H9 (cell line): ENCODE measurements at regions not wholly inside any gene's neighbourhood (a gene's known extent, or its start where the extent isn't known, plus 50 kb on each side); places are given as distances from the start of the nearest gene placed in this dataset.

Experiments used
- DNase-seq: peaks from one replicate; pipeline ENCODE4 v3.0.0-alpha.2; 2017
- H2AFZ ChIP-seq: one replicate; pipeline ENCODE4 v1.6.1; 2013; ENCODE audit warnings: mild to moderate bottlenecking, low read length, control low read depth, moderate library complexity
- H2AK5ac ChIP-seq: 2 replicates; pipeline ENCODE4 v1.6.1; 2013; ENCODE audit warnings: low read length, control low read depth, mixed read lengths; ENCODE audit not compliant: insufficient read length
- H2BK120ac ChIP-seq: one replicate; pipeline ENCODE4 v1.6.1; 2013; ENCODE audit warnings: low read depth, mild to moderate bottlenecking, low read length, control low read depth, inconsistent platforms; ENCODE audit not compliant: poor library complexity, severe bottlenecking
- H2BK12ac ChIP-seq: 2 replicates; pipeline ENCODE4 v1.6.1; 2013; ENCODE audit warnings: low read length, control low read depth, mixed read lengths, low read depth; ENCODE audit not compliant: insufficient read length
- H2BK15ac ChIP-seq: 2 replicates; pipeline ENCODE4 v1.6.1; 2013; ENCODE audit warnings: low read depth, low read length, control low read depth
- H2BK20ac ChIP-seq: one replicate; pipeline ENCODE4 v1.6.1; 2013; ENCODE audit warnings: low read depth, mild to moderate bottlenecking, low read length, control low read depth, inconsistent platforms; ENCODE audit not compliant: poor library complexity, severe bottlenecking
- H2BK5ac ChIP-seq: 2 replicates; pipeline ENCODE4 v1.6.1; 2013; ENCODE audit warnings: low read length, control low read depth, mixed read lengths; ENCODE audit not compliant: insufficient read length
- H3K14ac ChIP-seq: 2 replicates; pipeline ENCODE4 v1.6.1; 2013; ENCODE audit warnings: low read length, control low read depth; ENCODE audit not compliant: insufficient read depth
- H3K18ac ChIP-seq: 2 replicates; pipeline ENCODE4 v1.6.1; 2013; ENCODE audit warnings: low read depth, mild to moderate bottlenecking, mixed read lengths, low read length, control low read depth; ENCODE audit not compliant: insufficient read length
- H3K23ac ChIP-seq: 2 replicates; pipeline ENCODE4 v1.6.1; 2013; ENCODE audit warnings: low read length, control low read depth, mixed read lengths, low read depth; ENCODE audit not compliant: insufficient read length
- H3K23me2 ChIP-seq: 2 replicates; pipeline ENCODE4 v1.6.1; 2013; ENCODE audit warnings: low read depth, mild to moderate bottlenecking, mixed read lengths, low read length, control low read depth; ENCODE audit not compliant: insufficient read length, poor library complexity, severe bottlenecking
- H3K27ac ChIP-seq: 2 replicates; pipeline ENCODE4 v1.5.1; 2013; ENCODE audit warnings: low read length, control low read depth, mixed read lengths, low read depth; ENCODE audit not compliant: insufficient read length
- H3K27me3 ChIP-seq: 2 replicates; pipeline ENCODE4 v1.6.1; 2013; ENCODE audit warnings: low read length, control low read depth, inconsistent platforms; ENCODE audit not compliant: insufficient read depth
- H3K4ac ChIP-seq: 2 replicates; pipeline ENCODE4 v1.6.1; 2013; ENCODE audit warnings: low read depth, mild to moderate bottlenecking, control low read depth, inconsistent platforms, low read length, moderate library complexity
- H3K4me1 ChIP-seq: 2 replicates; pipeline ENCODE4 v1.6.1; 2013; ENCODE audit warnings: low read length, control low read depth, inconsistent platforms; ENCODE audit not compliant: insufficient read depth
- H3K4me2 ChIP-seq: 2 replicates; pipeline ENCODE4 v1.6.1; 2013; ENCODE audit warnings: low read length, control low read depth, mixed read lengths; ENCODE audit not compliant: insufficient read length, insufficient read depth
- H3K56ac ChIP-seq: 2 replicates; pipeline ENCODE4 v1.6.1; 2013; ENCODE audit warnings: low read depth, mild to moderate bottlenecking, mixed read lengths, low read length, control low read depth; ENCODE audit not compliant: insufficient read length
- H3K79me1 ChIP-seq: 2 replicates; pipeline ENCODE4 v1.6.1; 2013; ENCODE audit warnings: low read depth, mild to moderate bottlenecking, moderate library complexity, low read length, control low read depth, inconsistent platforms; ENCODE audit not compliant: insufficient read depth, poor library complexity, severe bottlenecking
- H3K79me2 ChIP-seq: 2 replicates; pipeline ENCODE4 v1.6.1; 2013; ENCODE audit warnings: low read length, control low read depth, inconsistent platforms; ENCODE audit not compliant: insufficient read depth
- H3K9ac ChIP-seq: 2 replicates; pipeline ENCODE4 v1.6.1; 2013; ENCODE audit warnings: low read length, control low read depth, mixed read lengths; ENCODE audit not compliant: insufficient read length; ENCODE audit errors: extremely low read depth
- H3K9me3 ChIP-seq: one replicate; pipeline ENCODE4 v1.6.1; 2013; ENCODE audit warnings: low read depth, low read length, inconsistent platforms; ENCODE audit not compliant: control insufficient read depth
- H3T11ph ChIP-seq: one replicate; pipeline ENCODE4 v1.6.1; 2013; ENCODE audit warnings: mild to moderate bottlenecking, low read length, control low read depth, inconsistent platforms
- H4K20me1 ChIP-seq: one replicate; pipeline ENCODE4 v1.6.1; 2013; ENCODE audit not compliant: control insufficient read depth, insufficient read length, insufficient read depth
- H4K5ac ChIP-seq: 2 replicates; pipeline ENCODE4 v1.6.1; 2013; ENCODE audit warnings: low read depth, mild to moderate bottlenecking, mixed read lengths, low read length, control low read depth; ENCODE audit not compliant: insufficient read length
- H4K8ac ChIP-seq: replicated peaks from 2 replicates; pipeline ENCODE4 v1.6.1; 2013; ENCODE audit warnings: low read length, control low read depth, mixed read lengths, low read depth; ENCODE audit not compliant: insufficient read length
- H4K91ac ChIP-seq: 2 replicates; pipeline ENCODE4 v1.6.1; 2013; ENCODE audit warnings: low read depth, mild to moderate bottlenecking, moderate library complexity, mixed read lengths, low read length, control low read depth; ENCODE audit not compliant: insufficient read length
- H3K27ac Mint-ChIP-seq, 3 experiments: 2 replicates in 2 of 3; 3 replicates in 1 of 3; pipeline ENCODE4 v1.8.0; 2020 to 2021; ENCODE audit warnings: mixed read lengths in 3 of 3, mild to moderate bottlenecking in 1 of 3, moderate library complexity in 1 of 3
- H3K27me3 Mint-ChIP-seq: 2 replicates; pipeline ENCODE4 v1.8.0; 2021; ENCODE audit warnings: low read depth, mild to moderate bottlenecking, moderate library complexity, mixed read lengths
- H3K36me3 Mint-ChIP-seq, 3 experiments: 2 replicates in 2 of 3; 3 replicates in 1 of 3; pipeline ENCODE4 v1.8.0; 2020 to 2021; ENCODE audit warnings: low read depth in 3 of 3, mixed read lengths in 3 of 3; ENCODE audit not compliant: insufficient read depth in 1 of 3
- H3K4me1 Mint-ChIP-seq, 2 experiments: 2 replicates each; pipeline ENCODE4 v1.8.0; 2020; ENCODE audit warnings: mixed read lengths in 2 of 2
- H3K4me3 Mint-ChIP-seq, 2 experiments: 2 replicates in 1 of 2; 3 replicates in 1 of 2; pipeline ENCODE4 v1.8.0; 2020 to 2021; ENCODE audit warnings: mild to moderate bottlenecking in 2 of 2, mixed read lengths in 2 of 2, moderate library complexity in 1 of 2
- H3K9me3 Mint-ChIP-seq, 2 experiments: 2 replicates in 1 of 2; 3 replicates in 1 of 2; pipeline ENCODE4 v1.8.0; 2020; ENCODE audit warnings: mild to moderate bottlenecking in 2 of 2, mixed read lengths in 2 of 2, moderate library complexity in 1 of 2
- CTCF ChIP-seq: fragments of 200-600 bp; sonication (generic); conservative IDR thresholded peaks from 3 replicates; pipeline ENCODE4 v1.8.0; 2021; ENCODE audit warnings: antibody characterized with exemption, mild to moderate bottlenecking
- WGBS: extraction: QIAGEN DNeasy Blood & Tissue Kit; methylation state at CpG from one replicate; pipeline ENCODE4 v1.1.7; 2013; ENCODE audit warnings: missing lambda C conversion rate, low lambda C conversion rate, mixed read lengths; ENCODE audit not compliant: insufficient read length; ENCODE audit errors: extremely low coverage; 5-methylcytosine and 5-hydroxymethylcytosine counted together

DNA sequence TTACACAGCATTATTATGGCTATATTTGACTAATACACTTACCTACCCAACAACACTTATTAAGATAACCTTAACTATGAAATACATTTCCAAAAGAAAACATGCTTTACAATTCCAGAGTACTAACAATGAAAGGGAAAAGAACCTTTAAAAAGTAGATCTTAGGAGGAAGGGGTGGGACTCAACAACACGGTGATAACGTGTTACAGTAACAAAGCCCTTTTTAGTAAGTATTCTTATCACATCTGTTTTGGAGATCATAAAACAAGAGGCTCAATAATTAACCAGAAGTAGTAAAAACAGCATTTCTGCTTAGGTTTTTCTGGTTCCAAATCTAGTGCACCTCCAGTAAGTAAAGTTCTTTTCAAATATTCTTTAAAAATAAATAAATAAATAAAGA lies 202.1 kb upstream of the SLC7A11 start:
- Histone ChIP-seq H3K4me1 (no peaks in the 10 kb centered on the region), H3K56ac (no peak overlapping the region), H2BK5ac (no peak overlapping the region), H3K79me2 (no peaks in the 10 kb centered on the region), H3K18ac (no peak overlapping the region), H3K27ac (no peak overlapping the region), H3K4ac (no peak overlapping the region), H3T11ph (no peak overlapping the region), H3K23me2 (no peaks in the 10 kb centered on the region), H4K91ac (no peak overlapping the region), H2BK120ac (no peak overlapping the region), H4K5ac (no peak overlapping the region), H4K8ac (no peak overlapping the region), H3K4me2 (no peak overlapping the region), H3K14ac (no peak overlapping the region), H2BK12ac (no peak overlapping the region), H3K79me1 (no peaks in the 10 kb centered on the region), H2BK15ac (no peak overlapping the region), H3K27me3 (no peaks in the 10 kb centered on the region), H2AFZ (no peak overlapping the region), H2BK20ac (no peak overlapping the region), H2AK5ac (no peak overlapping the region), H3K9me3 (no peaks in the 10 kb centered on the region), H4K20me1 (no peaks in the 10 kb centered on the region), H3K9ac (no peak overlapping the region), H3K23ac (no peak overlapping the region)
- Mint-ChIP-seq H3K36me3 (0 out of 7 replicates have a peak, but pooled peaks cover 0 to 4% (median 0%) of the 10 kb centered on the region in 3 experiments), H3K27me3 (no peaks in the 10 kb centered on the region), H3K9me3 (peaks cover 0 to 3% of the 10 kb centered on the region in 2 experiments; a peak in 2 of 5 replicates), H3K4me3 (no peak overlapping the region), H3K27ac (no peak overlapping the region), H3K4me1 (no peaks in the 10 kb centered on the region)
- TF ChIP-seq CTCF, result no peak
- no peak for DNase-seq
- WGBS, result no CpG with 5 or more reads among the region's 2 CpGs
